Nucleus accumbens (tissue), 56 donors: ENCODE measurements at regions not wholly inside any gene's neighbourhood (a gene's known extent, or its start where the extent isn't known, plus 50 kb on each side); places are given as distances from the start of the nearest gene placed in this dataset.
A peak's percentile ranks its signal among the peaks of the same experiment; 100 is the strongest.
"Not testable (repeated sequence)": the region's sequence is repeated elsewhere in the genome, so short reads cannot be mapped to it uniquely, and the experiment has no call there.

Experiments used
- DNase-seq, 56 donors: peaks; one replicate each; lab custom pipeline; 2025; lab: John Stamatoyannopoulos, UW

GRCh38 chr10:60623627-60624026 lies 154.7 kb upstream of the CDK1 start:
- DNase-seq: no peak

- DNase-seq: no peak
Observed at GRCh38 chr10:60621018-60621417, 157.3 kb upstream of the CDK1 start.

- DNase-seq: no peak
Observed at GRCh38 chr10:60618861-60619260, 159.4 kb upstream of the CDK1 start.

GRCh38 chr10:60615541-60615940 lies 162.7 kb upstream of the CDK1 start:
- DNase-seq: no peak

- no peak for DNase-seq
Observed at GRCh38 chr10:60614363-60614762, 163.9 kb upstream of the CDK1 start.

GRCh38 chr10:60613434-60613833 lies 164.8 kb upstream of the CDK1 start:
- no peak for DNase-seq

- DNase-seq: peak in 10 of 56 donors; percentile 4 to 38 (median 14)
Observed at GRCh38 chr10:60611291-60611747, 167.0 kb upstream of the CDK1 start.

- no peak for DNase-seq
Observed at GRCh38 chr10:60607372-60607771, 170.9 kb upstream of the CDK1 start.

GRCh38 chr10:60606343-60607080 lies 171.8 kb upstream of the CDK1 start:
- no peak for DNase-seq

GRCh38 chr10:60605476-60605875 lies 172.8 kb upstream of the CDK1 start:
- no peak for DNase-seq

GRCh38 chr10:60604342-60604741 lies 173.9 kb upstream of the CDK1 start:
- peak in 9 of 56 donors; percentile 1 to 28 (median 6) for DNase-seq

- no peak for DNase-seq
Observed at GRCh38 chr10:60597513-60597912, 180.8 kb upstream of the CDK1 start.

GRCh38 chr10:60595852-60596251 lies 182.4 kb upstream of the CDK1 start:
- no peak for DNase-seq

GRCh38 chr10:60594476-60595051 lies 183.7 kb upstream of the CDK1 start:
- DNase-seq: no peak

GRCh38 chr10:60591119-60591518 lies 187.2 kb upstream of the CDK1 start:
- DNase-seq: no peak

- DNase-seq: no peak
Observed at GRCh38 chr10:60589376-60589775, 188.9 kb upstream of the CDK1 start.

GRCh38 chr10:60581782-60582181 lies 192.1 kb upstream of the ANK3 start:
- DNase-seq: not testable (repeated sequence)

- no peak for DNase-seq
Observed at GRCh38 chr10:60578217-60578616, 188.5 kb upstream of the ANK3 start.

GRCh38 chr10:60576130-60577069 lies 186.7 kb upstream of the ANK3 start:
- no peak for DNase-seq

- DNase-seq: no peak
Observed at GRCh38 chr10:60575105-60575504, 185.4 kb upstream of the ANK3 start.

- DNase-seq: peak in 2 of 56 donors; percentile 1 to 4
Observed at GRCh38 chr10:60574388-60574787, 184.7 kb upstream of the ANK3 start.
